Heart left ventricle (tissue), 13 donors: ENCODE measurements at regions not wholly inside any gene's neighbourhood (a gene's known extent, or its start where the extent isn't known, plus 50 kb on each side); places are given as distances from the start of the nearest gene placed in this dataset.

Experiments
- POLR2A ChIP-seq, 2 donors: fragments of 450-650 bp; IDR thresholded peaks; one replicate each; pipeline ENCODE4 v1.6.1; 2017; ENCODE audit warnings: antibody characterized with exemption in 2 of 2, mild to moderate bottlenecking in 2 of 2, moderate library complexity in 2 of 2
- TF ChIP-seq, protein P1 (sequence below), 12 donors: fragments of 200-600 bp; sonication (generic) in 4 of 12; IDR thresholded peaks; one replicate each; pipeline versions ENCODE4 v1.5.0 to v1.8.0; 2018 to 2022; ENCODE audit warnings: antibody characterized with exemption in 12 of 12, mild to moderate bottlenecking in 5 of 12
- donor health status: ischemic (EF 13 %, LVEDD 7.1; RV severe dilation, severe dysfunction).
- donor health status: DM: no; HTN: yes; CAD: no.
- donor health status: DM: no; HTN: no; CAD: no.
- donor health status: ischemic (EF 25% LVEDD 6.9; RV normal size, moderate dysfunction).
- donor health status: ischemic (EF 25% LVEDD 5.7; RV mildly dilated, moderate dysfunction).
- donor health status: ischemic (EF 35%, LVEDD 5.7; RV mildly dilated, moderate dysfunction).
- donor health status: nonischemic (EF 11% LVEDD 7.7; RV severe dilation, severe dysfunction).
- donor health status: DM: yes; HTN: yes; CAD: no.
- donor health status: PGD.
- donor health status: ischemic (EF 29% LVEDD 5.4; RV normal size, mild dysfunction).
- donor health status: nonischemic (EF 23%, LVEDD 6.1; RV moderate dilation, normal function).

DNA sequence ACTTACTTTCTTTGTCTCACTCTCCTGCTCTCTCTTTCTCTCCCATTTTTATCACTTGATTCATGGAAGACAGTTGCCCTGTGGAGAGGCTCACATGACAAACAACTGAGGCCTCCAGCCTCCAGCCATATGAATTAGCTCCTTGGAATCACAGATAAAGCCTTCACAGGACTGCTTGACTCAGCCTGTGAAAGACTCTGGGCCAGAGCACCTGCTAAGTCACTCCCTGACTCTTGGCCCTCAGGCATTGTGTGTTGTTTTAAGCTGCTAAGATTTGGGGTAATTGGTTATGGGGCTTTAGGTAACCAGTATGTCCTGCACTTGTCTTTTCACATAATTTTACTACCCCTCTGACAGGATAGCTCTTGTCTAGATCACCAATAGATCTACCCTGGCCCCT is 334.9 kb downstream of the SOX11 start:
- TF ChIP-seq, protein P1, sequence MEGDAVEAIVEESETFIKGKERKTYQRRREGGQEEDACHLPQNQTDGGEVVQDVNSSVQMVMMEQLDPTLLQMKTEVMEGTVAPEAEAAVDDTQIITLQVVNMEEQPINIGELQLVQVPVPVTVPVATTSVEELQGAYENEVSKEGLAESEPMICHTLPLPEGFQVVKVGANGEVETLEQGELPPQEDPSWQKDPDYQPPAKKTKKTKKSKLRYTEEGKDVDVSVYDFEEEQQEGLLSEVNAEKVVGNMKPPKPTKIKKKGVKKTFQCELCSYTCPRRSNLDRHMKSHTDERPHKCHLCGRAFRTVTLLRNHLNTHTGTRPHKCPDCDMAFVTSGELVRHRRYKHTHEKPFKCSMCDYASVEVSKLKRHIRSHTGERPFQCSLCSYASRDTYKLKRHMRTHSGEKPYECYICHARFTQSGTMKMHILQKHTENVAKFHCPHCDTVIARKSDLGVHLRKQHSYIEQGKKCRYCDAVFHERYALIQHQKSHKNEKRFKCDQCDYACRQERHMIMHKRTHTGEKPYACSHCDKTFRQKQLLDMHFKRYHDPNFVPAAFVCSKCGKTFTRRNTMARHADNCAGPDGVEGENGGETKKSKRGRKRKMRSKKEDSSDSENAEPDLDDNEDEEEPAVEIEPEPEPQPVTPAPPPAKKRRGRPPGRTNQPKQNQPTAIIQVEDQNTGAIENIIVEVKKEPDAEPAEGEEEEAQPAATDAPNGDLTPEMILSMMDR (IDR thresholded peaks at IDR 0.05) = no peak
- TF ChIP-seq POLR2A (IDR thresholded peaks at IDR 0.05) = no peak
